Peyer's patch (tissue), 4 donors: ENCODE measurements at regions not wholly inside any gene's neighbourhood (a gene's known extent, or its start where the extent isn't known, plus 50 kb on each side); places are given as distances from the start of the nearest gene placed in this dataset.

Source experiments
- DNase-seq, 3 donors: peaks; one replicate each; pipeline ENCODE4 v3.0.0-alpha.2; 2017 to 2019
- H3K27ac ChIP-seq, 4 donors: fragments of 200-600 bp; sonication (generic); one replicate each; pipeline ENCODE4 v1.5.1; 2016 to 2019
- H3K27me3 ChIP-seq, 2 donors: fragments of 200-600 bp; sonication (generic); one replicate each; pipeline ENCODE4 v1.5.1; 2019
- H3K36me3 ChIP-seq, 3 donors: fragments of 200-600 bp; sonication (generic); one replicate each; pipeline ENCODE4 v1.5.1; 2016 to 2019
- H3K4me1 ChIP-seq, 4 donors: fragments of 200-600 bp; sonication (generic); one replicate each; pipeline ENCODE4 v1.5.1; 2016 to 2019
- H3K4me3 ChIP-seq, 4 donors: fragments of 200-600 bp; sonication (generic); 1 replicate in 3 of 4; 2 replicates in 1 of 4; pipeline ENCODE4 v1.5.1; 2016 to 2019; ENCODE audit warnings: mild to moderate bottlenecking in 1 of 4
- H3K9me3 ChIP-seq, 4 donors: fragments of 200-600 bp; sonication (generic); one replicate each; pipeline ENCODE4 v1.5.1; 2016 to 2019; ENCODE audit warnings: mild to moderate bottlenecking in 1 of 4
- POLR2A ChIP-seq, 2 donors: fragments of 450-650 bp; IDR thresholded peaks; one replicate each; pipeline ENCODE4 v1.5.1; 2017; ENCODE audit warnings: antibody characterized with exemption in 2 of 2, mild to moderate bottlenecking in 2 of 2, moderate library complexity in 2 of 2
- TF ChIP-seq, protein P1 (sequence below), 6 experiments: fragments of 450-650 bp in 4 of 6; fragments of 200-600 bp in 2 of 6; sonication (generic) in 1 of 6; IDR thresholded peaks; one replicate each; pipeline ENCODE4 v1.5.1; 2017 to 2019; ENCODE audit warnings: antibody characterized with exemption in 6 of 6, mild to moderate bottlenecking in 3 of 6, moderate library complexity in 1 of 6

DNA sequence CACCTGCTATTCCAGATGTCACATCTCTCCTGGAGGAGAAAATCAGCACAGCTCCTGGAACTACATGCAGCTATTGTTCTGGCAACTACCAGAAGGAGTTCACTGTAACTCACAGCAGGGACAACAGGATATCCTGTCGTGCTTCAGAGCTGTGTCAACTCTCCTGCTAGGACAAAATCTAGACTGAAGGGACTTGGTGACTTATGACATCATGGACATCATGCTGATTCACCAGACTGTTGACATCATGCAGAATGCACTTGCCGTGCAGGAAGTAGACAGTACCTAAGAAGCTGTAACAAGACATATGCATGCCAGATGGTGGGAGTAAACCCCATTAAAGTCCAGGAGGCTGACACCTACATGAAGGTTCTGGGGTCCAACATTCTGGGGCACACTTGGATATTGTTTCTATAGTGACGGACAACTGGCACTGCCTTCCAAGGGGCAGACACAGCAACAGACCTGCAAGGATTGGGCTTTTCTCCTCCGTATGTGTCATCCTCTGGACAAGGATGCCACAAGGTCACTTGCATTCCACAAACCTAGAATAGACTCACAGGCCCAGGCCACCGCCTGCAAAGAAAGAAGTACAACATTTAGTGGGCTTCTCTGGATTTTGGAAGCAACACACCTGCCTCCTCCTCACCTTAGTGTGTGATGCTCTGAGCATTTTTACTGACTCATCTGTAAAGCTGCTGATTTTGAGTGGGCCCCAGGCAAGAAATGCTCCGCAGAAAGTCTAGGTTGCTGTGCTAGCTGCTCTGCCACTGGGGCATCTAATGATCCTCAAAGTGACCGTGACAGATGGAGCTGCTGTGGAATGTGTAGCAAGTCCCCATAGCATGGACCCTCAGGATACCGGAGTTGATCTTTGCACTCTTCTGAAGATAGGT lies 249.2 kb downstream of the MATN1 start:
- TF ChIP-seq, protein P1, sequence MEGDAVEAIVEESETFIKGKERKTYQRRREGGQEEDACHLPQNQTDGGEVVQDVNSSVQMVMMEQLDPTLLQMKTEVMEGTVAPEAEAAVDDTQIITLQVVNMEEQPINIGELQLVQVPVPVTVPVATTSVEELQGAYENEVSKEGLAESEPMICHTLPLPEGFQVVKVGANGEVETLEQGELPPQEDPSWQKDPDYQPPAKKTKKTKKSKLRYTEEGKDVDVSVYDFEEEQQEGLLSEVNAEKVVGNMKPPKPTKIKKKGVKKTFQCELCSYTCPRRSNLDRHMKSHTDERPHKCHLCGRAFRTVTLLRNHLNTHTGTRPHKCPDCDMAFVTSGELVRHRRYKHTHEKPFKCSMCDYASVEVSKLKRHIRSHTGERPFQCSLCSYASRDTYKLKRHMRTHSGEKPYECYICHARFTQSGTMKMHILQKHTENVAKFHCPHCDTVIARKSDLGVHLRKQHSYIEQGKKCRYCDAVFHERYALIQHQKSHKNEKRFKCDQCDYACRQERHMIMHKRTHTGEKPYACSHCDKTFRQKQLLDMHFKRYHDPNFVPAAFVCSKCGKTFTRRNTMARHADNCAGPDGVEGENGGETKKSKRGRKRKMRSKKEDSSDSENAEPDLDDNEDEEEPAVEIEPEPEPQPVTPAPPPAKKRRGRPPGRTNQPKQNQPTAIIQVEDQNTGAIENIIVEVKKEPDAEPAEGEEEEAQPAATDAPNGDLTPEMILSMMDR (IDR thresholded peaks at IDR 0.05): no peak
- TF ChIP-seq POLR2A (IDR thresholded peaks at IDR 0.05): no peak
- peak in 2 of 3 donors; percentile 5 to 22 for DNase-seq
- H3K9me3 ChIP-seq: no peaks in the 10 kb centered on the region
- no peaks in the 10 kb centered on the region for H3K36me3 ChIP-seq
- no peak overlapping the region for H3K27ac ChIP-seq
- H3K27me3 ChIP-seq: no peaks in the 10 kb centered on the region
- no peaks in the 10 kb centered on the region for H3K4me1 ChIP-seq
- no peak overlapping the region for H3K4me3 ChIP-seq

DNA sequence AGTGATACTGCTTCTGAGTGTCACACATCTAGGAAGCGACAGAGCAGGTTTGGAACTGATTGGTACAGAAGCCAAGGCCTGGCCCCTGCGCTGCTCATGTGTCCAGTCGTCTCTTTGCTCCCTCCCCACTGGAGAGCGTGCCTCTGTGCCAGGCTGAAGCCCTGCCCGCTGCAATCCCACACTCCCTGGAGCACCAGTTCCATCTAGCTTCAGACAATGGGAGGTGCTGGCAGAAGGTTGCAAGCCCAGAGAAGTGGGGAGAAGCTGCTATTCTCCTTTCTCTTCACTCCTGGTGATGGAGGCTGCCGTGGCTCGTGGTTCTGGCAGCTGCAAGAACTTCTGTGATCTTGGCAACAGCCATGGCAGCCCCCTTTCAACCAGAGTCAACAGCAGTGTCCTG lies 250.9 kb downstream of the MATN1 start:
- H3K27me3 ChIP-seq: no peaks in the 10 kb centered on the region
- no peak overlapping the region for H3K27ac ChIP-seq
- DNase-seq: peak in 2 of 3 donors; percentile 19 to 24
- H3K36me3 ChIP-seq: no peaks in the 10 kb centered on the region
- no peak overlapping the region for H3K4me3 ChIP-seq
- TF ChIP-seq, protein P1 (IDR thresholded peaks at IDR 0.05): no peak
- TF ChIP-seq POLR2A (IDR thresholded peaks at IDR 0.05): no peak
- H3K4me1 ChIP-seq: no peaks in the 10 kb centered on the region
- H3K9me3 ChIP-seq: no peaks in the 10 kb centered on the region

DNA sequence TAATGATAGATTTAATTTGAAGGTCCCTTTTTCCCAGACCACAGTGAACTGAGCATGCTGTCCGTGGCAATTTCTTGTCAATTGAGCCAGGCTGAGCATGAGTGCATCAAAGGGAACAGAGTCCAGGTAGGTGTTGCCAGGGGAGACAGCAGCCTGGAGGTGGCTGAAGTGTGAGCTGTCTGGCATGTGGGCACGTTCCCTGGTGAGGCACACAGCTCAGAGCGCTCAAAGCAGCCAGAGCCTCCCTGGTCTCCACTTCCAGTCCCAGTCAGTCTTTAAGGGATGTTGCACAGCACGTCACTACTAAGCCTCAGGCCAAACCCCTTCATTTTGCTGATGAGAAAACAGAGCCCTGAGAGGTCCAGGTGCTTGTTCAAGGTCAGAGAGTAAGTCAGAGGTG lies 251.4 kb downstream of the MATN1 start:
- H3K4me1 ChIP-seq: no peaks in the 10 kb centered on the region
- H3K9me3 ChIP-seq: no peaks in the 10 kb centered on the region
- no peaks in the 10 kb centered on the region for H3K36me3 ChIP-seq
- no peak for TF ChIP-seq POLR2A (IDR thresholded peaks at IDR 0.05)
- TF ChIP-seq, protein P1 (IDR thresholded peaks at IDR 0.05): no peak
- peak in 2 of 3 donors; percentile 34 for DNase-seq
- H3K27me3 ChIP-seq: no peaks in the 10 kb centered on the region
- no peak overlapping the region for H3K4me3 ChIP-seq
- no peak overlapping the region for H3K27ac ChIP-seq

DNA sequence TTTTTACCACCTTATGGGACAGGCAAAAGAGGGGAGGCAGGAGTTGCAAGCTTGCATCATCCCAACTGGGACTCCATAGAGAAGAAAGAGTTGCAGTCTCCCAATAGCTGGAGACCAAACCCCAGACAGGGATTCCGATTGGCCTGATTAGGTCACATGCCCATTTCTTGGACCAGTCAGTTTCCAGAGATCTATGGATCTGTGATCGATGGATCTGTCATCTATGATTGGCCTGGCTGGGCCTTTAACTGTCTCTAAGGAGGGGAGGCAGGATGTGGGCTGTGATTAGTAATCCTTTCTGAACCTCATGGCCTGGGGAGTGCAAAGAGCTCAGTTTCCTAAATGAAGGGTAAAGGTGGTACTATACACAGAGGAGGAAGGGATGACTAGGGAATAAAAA lies 252.1 kb downstream of the MATN1 start:
- DNase-seq: peak in 1 of 3 donors; percentile 5
- Histone ChIP-seq H3K9me3 (no peaks in the 10 kb centered on the region), H3K27me3 (no peaks in the 10 kb centered on the region), H3K27ac (no peak overlapping the region), H3K4me1 (no peaks in the 10 kb centered on the region), H3K36me3 (no peaks in the 10 kb centered on the region), H3K4me3 (no peak overlapping the region)
- TF ChIP-seq, protein P1 (IDR thresholded peaks at IDR 0.05): no peak
- TF ChIP-seq POLR2A (IDR thresholded peaks at IDR 0.05): no peak

DNA sequence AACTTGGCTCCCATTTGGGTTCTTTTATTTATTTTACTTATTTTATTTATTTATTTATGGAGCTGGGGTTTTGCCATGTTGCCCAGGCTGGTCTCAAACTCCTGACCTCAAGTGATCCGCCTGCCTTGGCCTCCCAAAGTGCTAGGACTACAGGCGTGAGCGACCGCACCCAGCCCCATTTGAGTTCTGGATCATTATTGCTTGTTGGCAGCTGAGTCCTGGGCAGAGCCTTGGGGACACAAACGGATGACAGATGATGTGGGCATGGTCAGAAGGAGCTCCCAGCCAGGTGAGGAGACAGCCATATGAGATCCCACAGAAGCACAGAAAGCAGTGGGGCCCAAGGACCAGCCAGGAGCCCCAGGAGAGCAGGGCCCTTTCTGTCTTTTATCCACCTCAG lies 254.0 kb downstream of the MATN1 start:
- Histone ChIP-seq H3K9me3 (no peaks in the 10 kb centered on the region), H3K4me1 (no peaks in the 10 kb centered on the region), H3K27me3 (no peaks in the 10 kb centered on the region), H3K4me3 (no peak overlapping the region), H3K27ac (no peak overlapping the region), H3K36me3 (no peaks in the 10 kb centered on the region)
- no peak for TF ChIP-seq POLR2A (IDR thresholded peaks at IDR 0.05)
- no peak for DNase-seq

DNA sequence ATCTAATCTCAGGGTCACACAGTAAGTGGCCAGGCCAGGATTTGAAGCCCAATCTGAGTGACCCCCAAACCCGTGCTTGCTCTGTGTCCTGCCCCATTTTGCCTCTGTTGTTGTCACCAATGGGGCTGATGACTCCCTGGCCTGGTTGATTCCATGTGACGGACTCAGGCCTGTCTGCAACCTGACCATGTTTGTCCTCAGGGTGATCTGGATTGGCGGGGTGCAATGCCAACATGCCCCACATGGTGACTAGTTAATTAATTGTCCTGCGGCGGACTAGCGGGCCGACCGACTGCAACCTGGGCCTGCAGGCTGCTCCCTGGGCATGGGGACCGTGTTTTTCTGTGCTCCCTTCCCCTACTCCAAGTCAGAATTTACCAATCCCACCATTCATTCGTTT lies 256.3 kb downstream of the MATN1 start:
- H3K9me3 ChIP-seq: no peaks in the 10 kb centered on the region
- no peaks in the 10 kb centered on the region for H3K4me1 ChIP-seq
- no peak overlapping the region for H3K4me3 ChIP-seq
- no peaks in the 10 kb centered on the region for H3K36me3 ChIP-seq
- no peak overlapping the region for H3K27ac ChIP-seq
- TF ChIP-seq, protein P1 (IDR thresholded peaks at IDR 0.05): no peak
- TF ChIP-seq POLR2A (IDR thresholded peaks at IDR 0.05): no peak
- no peaks in the 10 kb centered on the region for H3K27me3 ChIP-seq
- DNase-seq: peak in 1 of 3 donors; percentile 21
